ENCODE measurements at regions not wholly inside any gene's neighbourhood (a gene's known extent, or its start where the extent isn't known, plus 50 kb on each side); places are given as distances from the start of the nearest gene placed in this dataset.

GRCh38 chr5:93673316-93673954 lies 68.0 kb downstream of the POU5F2 start:
- TF ChIP-seq EZH2 (IDR thresholded peaks at IDR 0.05; ENCODE audit: borderline replicate concordance, insufficient read depth, low read depth, low read length, poor library complexity, severe bottlenecking): no peak
- TF ChIP-seq, protein P1, sequence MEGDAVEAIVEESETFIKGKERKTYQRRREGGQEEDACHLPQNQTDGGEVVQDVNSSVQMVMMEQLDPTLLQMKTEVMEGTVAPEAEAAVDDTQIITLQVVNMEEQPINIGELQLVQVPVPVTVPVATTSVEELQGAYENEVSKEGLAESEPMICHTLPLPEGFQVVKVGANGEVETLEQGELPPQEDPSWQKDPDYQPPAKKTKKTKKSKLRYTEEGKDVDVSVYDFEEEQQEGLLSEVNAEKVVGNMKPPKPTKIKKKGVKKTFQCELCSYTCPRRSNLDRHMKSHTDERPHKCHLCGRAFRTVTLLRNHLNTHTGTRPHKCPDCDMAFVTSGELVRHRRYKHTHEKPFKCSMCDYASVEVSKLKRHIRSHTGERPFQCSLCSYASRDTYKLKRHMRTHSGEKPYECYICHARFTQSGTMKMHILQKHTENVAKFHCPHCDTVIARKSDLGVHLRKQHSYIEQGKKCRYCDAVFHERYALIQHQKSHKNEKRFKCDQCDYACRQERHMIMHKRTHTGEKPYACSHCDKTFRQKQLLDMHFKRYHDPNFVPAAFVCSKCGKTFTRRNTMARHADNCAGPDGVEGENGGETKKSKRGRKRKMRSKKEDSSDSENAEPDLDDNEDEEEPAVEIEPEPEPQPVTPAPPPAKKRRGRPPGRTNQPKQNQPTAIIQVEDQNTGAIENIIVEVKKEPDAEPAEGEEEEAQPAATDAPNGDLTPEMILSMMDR (IDR thresholded peaks at IDR 0.05): no peak

Data from B cell (primary cell).